Mesothelial cell of epicardium (in vitro differentiated cells): ENCODE measurements at regions not wholly inside any gene's neighbourhood (a gene's known extent, or its start where the extent isn't known, plus 50 kb on each side); places are given as distances from the start of the nearest gene placed in this dataset.
A peak's percentile ranks its signal among the peaks of the same experiment; 100 is the strongest.

Experiments used
- DNase-seq, 2 experiments: peaks; one replicate each; pipeline ENCODE4 v3.0.0; 2021; ENCODE audit warnings: low spot score in 2 of 2; ENCODE audit not compliant: unreplicated experiment in 2 of 2
- H3K27ac Mint-ChIP-seq: 2 replicates; pipeline ENCODE4 v1.8.0; 2021; ENCODE audit warnings: mixed read lengths
- H3K27me3 Mint-ChIP-seq: 2 replicates; pipeline ENCODE4 v1.8.0; 2021; ENCODE audit warnings: low read depth, mixed read lengths
- H3K36me3 Mint-ChIP-seq: 2 replicates; pipeline ENCODE4 v1.8.0; 2021; ENCODE audit warnings: mixed read lengths
- H3K4me1 Mint-ChIP-seq: 2 replicates; pipeline ENCODE4 v1.8.0; 2021; ENCODE audit warnings: mixed read lengths
- H3K4me3 Mint-ChIP-seq: 2 replicates; pipeline ENCODE4 v1.8.0; 2021; ENCODE audit warnings: mild to moderate bottlenecking, moderate library complexity, mixed read lengths
- H3K9me3 Mint-ChIP-seq: 2 replicates; pipeline ENCODE4 v1.8.0; 2021; ENCODE audit warnings: mixed read lengths
- TF ChIP-seq, protein P1 (sequence below): fragments of 200-600 bp; sonication (generic); IDR thresholded peaks from one replicate; pipeline ENCODE4 v1.5.0; 2021; ENCODE audit warnings: antibody characterized with exemption; ENCODE audit not compliant: unreplicated experiment

- no peaks in the 10 kb centered on the region for H3K27me3 Mint-ChIP-seq
- no peak for DNase-seq
- peaks cover 2% of the 10 kb centered on the region for H3K4me1 Mint-ChIP-seq
- H3K36me3 Mint-ChIP-seq: peaks cover 48% of the 10 kb centered on the region
- H3K4me3 Mint-ChIP-seq: no peak overlapping the region
- peaks cover 50% of the 10 kb centered on the region for H3K9me3 Mint-ChIP-seq
- TF ChIP-seq, protein P1, sequence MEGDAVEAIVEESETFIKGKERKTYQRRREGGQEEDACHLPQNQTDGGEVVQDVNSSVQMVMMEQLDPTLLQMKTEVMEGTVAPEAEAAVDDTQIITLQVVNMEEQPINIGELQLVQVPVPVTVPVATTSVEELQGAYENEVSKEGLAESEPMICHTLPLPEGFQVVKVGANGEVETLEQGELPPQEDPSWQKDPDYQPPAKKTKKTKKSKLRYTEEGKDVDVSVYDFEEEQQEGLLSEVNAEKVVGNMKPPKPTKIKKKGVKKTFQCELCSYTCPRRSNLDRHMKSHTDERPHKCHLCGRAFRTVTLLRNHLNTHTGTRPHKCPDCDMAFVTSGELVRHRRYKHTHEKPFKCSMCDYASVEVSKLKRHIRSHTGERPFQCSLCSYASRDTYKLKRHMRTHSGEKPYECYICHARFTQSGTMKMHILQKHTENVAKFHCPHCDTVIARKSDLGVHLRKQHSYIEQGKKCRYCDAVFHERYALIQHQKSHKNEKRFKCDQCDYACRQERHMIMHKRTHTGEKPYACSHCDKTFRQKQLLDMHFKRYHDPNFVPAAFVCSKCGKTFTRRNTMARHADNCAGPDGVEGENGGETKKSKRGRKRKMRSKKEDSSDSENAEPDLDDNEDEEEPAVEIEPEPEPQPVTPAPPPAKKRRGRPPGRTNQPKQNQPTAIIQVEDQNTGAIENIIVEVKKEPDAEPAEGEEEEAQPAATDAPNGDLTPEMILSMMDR: no peak
- H3K27ac Mint-ChIP-seq: peak overlapping the region; percentile 7
Observed at GRCh38 chr11:120044011-120044675, 93.8 kb downstream of the TRIM29 start.

GRCh38 chr11:120043328-120043945, 94.5 kb downstream of the TRIM29 start:
- Mint-ChIP-seq H3K4me3 (no peak overlapping the region), H3K4me1 (peaks cover 2% of the 10 kb centered on the region), H3K27me3 (no peaks in the 10 kb centered on the region), H3K27ac (no peak overlapping the region), H3K9me3 (peaks cover 50% of the 10 kb centered on the region), H3K36me3 (peaks cover 48% of the 10 kb centered on the region)
- peak in 1 of 2 experiments; percentile 35 for DNase-seq
- TF ChIP-seq, protein P1: no peak

DNA sequence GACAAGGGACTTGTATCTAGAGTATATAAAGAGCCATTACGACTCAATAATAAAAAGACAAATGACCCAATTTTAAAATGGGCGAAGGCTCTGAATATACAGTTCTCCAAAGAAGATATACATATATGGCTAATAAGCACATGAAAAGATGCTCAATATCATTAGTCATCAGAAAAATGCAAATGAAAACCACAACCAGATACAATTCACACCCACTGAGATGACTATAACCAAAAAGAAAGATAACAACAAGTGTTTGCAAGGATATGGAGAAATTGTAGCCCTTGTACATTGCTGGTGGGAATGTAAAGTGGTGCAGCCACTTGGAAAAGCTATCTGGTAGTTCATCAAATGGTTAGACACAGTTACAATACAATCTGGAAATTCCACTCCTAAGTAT, 96.3 kb downstream of the TRIM29 start:
- Mint-ChIP-seq H3K27ac (no peak overlapping the region), H3K4me1 (peaks cover 2% of the 10 kb centered on the region), H3K4me3 (no peak overlapping the region), H3K9me3 (peaks cover 47% of the 10 kb centered on the region), H3K27me3 (no peaks in the 10 kb centered on the region), H3K36me3 (peaks cover 39% of the 10 kb centered on the region)
- DNase-seq: no peak
- TF ChIP-seq, protein P1: no peak

DNA sequence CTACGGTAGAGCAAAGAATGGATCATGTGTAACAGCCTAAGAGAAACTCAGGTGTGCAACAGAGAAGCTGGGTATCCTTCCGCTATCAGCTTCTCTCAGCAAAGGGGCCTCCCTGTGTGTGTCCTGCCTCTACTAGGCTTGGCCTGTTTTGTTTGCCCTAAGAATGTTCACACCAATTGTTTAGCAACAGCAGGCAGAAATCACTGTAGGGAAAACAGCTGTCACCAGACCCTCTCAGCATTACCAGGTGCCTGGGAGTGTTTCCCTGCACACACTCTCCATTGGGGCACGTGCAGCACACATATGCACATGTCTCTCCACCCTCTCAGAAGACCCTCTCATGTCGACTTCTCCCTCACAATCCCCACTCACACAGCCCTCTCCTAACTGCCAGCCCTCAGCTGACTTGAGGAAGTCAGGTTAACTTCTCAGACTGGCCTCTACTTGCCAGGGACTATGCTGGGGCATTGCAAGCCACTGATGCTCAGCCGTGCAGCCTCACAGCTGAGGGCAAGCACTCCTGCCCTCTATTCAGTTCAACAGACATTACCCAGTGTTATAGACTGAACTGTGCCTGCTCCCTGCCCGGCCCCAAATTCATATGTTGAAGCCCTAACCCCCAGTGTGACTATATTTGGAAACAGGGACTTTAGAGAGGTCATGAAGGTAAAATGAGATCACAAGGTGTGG, 97.6 kb downstream of the TRIM29 start:
- Mint-ChIP-seq H3K9me3 (peaks cover 42% of the 10 kb centered on the region), H3K4me3 (no peak overlapping the region), H3K36me3 (peaks cover 30% of the 10 kb centered on the region), H3K27ac (no peak overlapping the region), H3K27me3 (no peaks in the 10 kb centered on the region), H3K4me1 (peaks cover 2% of the 10 kb centered on the region)
- TF ChIP-seq, protein P1: no peak
- DNase-seq: peak in 1 of 2 experiments; percentile 7

DNA sequence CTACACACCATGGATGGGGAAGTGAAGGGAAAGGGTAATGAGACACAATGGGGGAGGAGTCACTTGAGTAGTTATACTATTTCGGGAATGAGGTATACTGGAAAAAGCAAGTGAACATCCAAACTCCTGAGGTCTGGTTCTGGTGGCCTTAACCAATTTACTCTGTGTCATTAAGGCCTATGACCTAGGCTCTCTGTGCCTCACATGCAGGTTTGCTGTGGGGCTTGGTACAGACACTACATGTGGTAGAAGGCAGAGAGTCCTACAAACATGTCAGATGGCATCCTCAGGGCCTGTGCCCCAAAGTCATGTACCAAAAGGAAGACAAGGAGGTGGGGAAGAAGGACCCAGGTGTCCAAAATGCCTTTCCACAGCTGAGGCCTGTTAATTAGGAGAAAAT, 98.9 kb downstream of the TRIM29 start:
- peaks cover 30% of the 10 kb centered on the region for H3K36me3 Mint-ChIP-seq
- H3K4me1 Mint-ChIP-seq: peaks cover 1% of the 10 kb centered on the region
- peaks cover 42% of the 10 kb centered on the region for H3K9me3 Mint-ChIP-seq
- DNase-seq: peak in 1 of 2 experiments; percentile 13
- no peak overlapping the region for H3K27ac Mint-ChIP-seq
- no peaks in the 10 kb centered on the region for H3K27me3 Mint-ChIP-seq
- TF ChIP-seq, protein P1: no peak
- no peak overlapping the region for H3K4me3 Mint-ChIP-seq
